ENCODE measurements at regions not wholly inside any gene's neighbourhood (a gene's known extent, or its start where the extent isn't known, plus 50 kb on each side); places are given as distances from the start of the nearest gene placed in this dataset.

GRCh38 chr12:67885375-67886169 lies 103.7 kb upstream of the IFNG-AS1 start:
- 60% methylated on average over 7 of the region's 7 CpGs for WGBS (ENCODE audit: low lambda C conversion rate, missing lambda C conversion rate)
- no peak overlapping the region for H3K27ac ChIP-seq

DNA sequence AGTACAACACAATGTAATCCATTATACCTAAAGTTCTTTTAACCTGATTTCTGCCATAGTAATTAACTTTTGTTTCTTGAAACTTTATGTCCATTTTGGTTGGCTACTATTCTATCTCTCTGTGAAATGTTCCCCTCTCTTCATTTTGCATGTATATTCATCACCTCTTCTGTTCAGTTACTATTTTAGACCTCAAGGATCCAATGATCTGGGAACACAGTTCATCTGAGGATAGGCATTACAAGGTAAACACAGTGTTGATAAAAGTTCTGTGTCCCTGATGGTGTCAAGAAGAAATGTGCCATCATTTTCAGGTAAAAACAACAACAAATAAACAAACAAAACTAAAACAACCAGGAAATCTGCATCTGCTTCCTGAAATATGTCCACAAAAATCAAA lies 102.2 kb upstream of the IFNG-AS1 start:
- Histone ChIP-seq H3K4me3 (no peak overlapping the region), H3K9me3 (ENCODE audit: low read depth) (no peaks in the 10 kb centered on the region), H3K9me2 (replicated peaks; ENCODE audit: insufficient read depth) (no peaks in the 10 kb centered on the region), H3K79me2 (no peaks in the 10 kb centered on the region), H2AFZ (no peak overlapping the region), H3K36me3 (replicated peaks; ENCODE audit: insufficient read depth, low read depth) (no peaks in the 10 kb centered on the region), H3K4me2 (no peak overlapping the region), H3K4me1 (ENCODE audit: insufficient read depth) (no peaks in the 10 kb centered on the region), H3K27me3 (no peaks in the 10 kb centered on the region), H4K20me1 (ENCODE audit: insufficient read depth, poor library complexity, severe bottlenecking) (no peaks in the 10 kb centered on the region), H3K27ac (no peak overlapping the region)
- TF ChIP-seq EZH2 (IDR thresholded peaks at IDR 0.05; ENCODE audit: borderline replicate concordance) (no peak), EZH2phosphoT487 (IDR thresholded peaks at IDR 0.05; ENCODE audit: low read depth, severe bottlenecking, unreplicated experiment) (no peak)
- TF ChIP-seq, protein P1, sequence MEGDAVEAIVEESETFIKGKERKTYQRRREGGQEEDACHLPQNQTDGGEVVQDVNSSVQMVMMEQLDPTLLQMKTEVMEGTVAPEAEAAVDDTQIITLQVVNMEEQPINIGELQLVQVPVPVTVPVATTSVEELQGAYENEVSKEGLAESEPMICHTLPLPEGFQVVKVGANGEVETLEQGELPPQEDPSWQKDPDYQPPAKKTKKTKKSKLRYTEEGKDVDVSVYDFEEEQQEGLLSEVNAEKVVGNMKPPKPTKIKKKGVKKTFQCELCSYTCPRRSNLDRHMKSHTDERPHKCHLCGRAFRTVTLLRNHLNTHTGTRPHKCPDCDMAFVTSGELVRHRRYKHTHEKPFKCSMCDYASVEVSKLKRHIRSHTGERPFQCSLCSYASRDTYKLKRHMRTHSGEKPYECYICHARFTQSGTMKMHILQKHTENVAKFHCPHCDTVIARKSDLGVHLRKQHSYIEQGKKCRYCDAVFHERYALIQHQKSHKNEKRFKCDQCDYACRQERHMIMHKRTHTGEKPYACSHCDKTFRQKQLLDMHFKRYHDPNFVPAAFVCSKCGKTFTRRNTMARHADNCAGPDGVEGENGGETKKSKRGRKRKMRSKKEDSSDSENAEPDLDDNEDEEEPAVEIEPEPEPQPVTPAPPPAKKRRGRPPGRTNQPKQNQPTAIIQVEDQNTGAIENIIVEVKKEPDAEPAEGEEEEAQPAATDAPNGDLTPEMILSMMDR (IDR thresholded peaks at IDR 0.05; ENCODE audit: poor library complexity), result no peak
- no peak for DNase-seq (ENCODE audit: low spot score)

More at GRCh38 chr12:67885375-67886169, 103.7 kb upstream of the IFNG-AS1 start:
- Histone ChIP-seq H3K4me3 (no peak overlapping the region), H3K36me3 (replicated peaks; ENCODE audit: insufficient read depth, low read depth) (no peaks in the 10 kb centered on the region), H2AFZ (no peak overlapping the region), H4K20me1 (ENCODE audit: insufficient read depth, poor library complexity, severe bottlenecking) (no peaks in the 10 kb centered on the region), H3K79me2 (no peaks in the 10 kb centered on the region), H3K4me1 (ENCODE audit: insufficient read depth) (no peaks in the 10 kb centered on the region), H3K9me2 (replicated peaks; ENCODE audit: insufficient read depth) (no peaks in the 10 kb centered on the region), H3K27me3 (no peaks in the 10 kb centered on the region), H3K9me3 (ENCODE audit: low read depth) (no peaks in the 10 kb centered on the region), H3K4me2 (no peak overlapping the region)
- DNase-seq (ENCODE audit: low spot score), result no peak
- TF ChIP-seq EZH2 (IDR thresholded peaks at IDR 0.05; ENCODE audit: borderline replicate concordance) (no peak), EZH2phosphoT487 (IDR thresholded peaks at IDR 0.05; ENCODE audit: low read depth, severe bottlenecking, unreplicated experiment) (no peak)
- TF ChIP-seq, protein P1 (IDR thresholded peaks at IDR 0.05; ENCODE audit: poor library complexity), result no peak

DNA sequence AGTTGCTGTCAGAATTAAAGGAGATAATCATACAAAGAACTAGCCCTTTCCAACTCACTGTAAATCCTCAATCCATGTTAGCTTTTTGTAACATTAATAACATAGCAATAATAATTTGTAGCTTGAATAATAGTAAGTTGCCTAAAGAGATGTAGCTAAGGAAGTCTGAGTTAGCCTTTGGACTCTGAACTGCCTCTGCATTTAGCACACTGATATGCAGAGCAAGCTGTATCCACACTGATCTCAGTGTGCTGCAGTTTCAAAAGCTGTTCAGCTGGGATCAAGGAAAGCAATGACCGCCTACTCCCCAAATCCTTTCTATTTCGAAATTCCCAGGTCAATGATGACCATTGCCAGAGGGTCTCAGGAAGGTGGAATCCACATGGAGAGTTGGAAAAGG lies 99.3 kb upstream of the IFNG-AS1 start:
- H3K9me2 ChIP-seq (replicated peaks; ENCODE audit: insufficient read depth), result no peaks in the 10 kb centered on the region
- WGBS (ENCODE audit: low lambda C conversion rate, missing lambda C conversion rate), result 63% methylated on average over 2 of the region's 2 CpGs
- no peaks in the 10 kb centered on the region for H3K79me2 ChIP-seq
- H3K4me3 ChIP-seq, result no peak overlapping the region
- H3K27ac ChIP-seq, result no peak overlapping the region
- H2AFZ ChIP-seq, result no peak overlapping the region
- H3K27me3 ChIP-seq, result peaks cover 3% of the 10 kb centered on the region
- no peaks in the 10 kb centered on the region for H3K9me3 ChIP-seq (ENCODE audit: low read depth)
- peak; percentile 39 for DNase-seq (ENCODE audit: low spot score)
- H3K4me1 ChIP-seq (ENCODE audit: insufficient read depth), result no peaks in the 10 kb centered on the region
- H3K4me2 ChIP-seq, result no peak overlapping the region
- H4K20me1 ChIP-seq (ENCODE audit: insufficient read depth, poor library complexity, severe bottlenecking), result no peaks in the 10 kb centered on the region
- TF ChIP-seq EZH2phosphoT487 (IDR thresholded peaks at IDR 0.05; ENCODE audit: low read depth, severe bottlenecking, unreplicated experiment) (no peak), EZH2 (IDR thresholded peaks at IDR 0.05; ENCODE audit: borderline replicate concordance) (no peak)
- TF ChIP-seq, protein P1 (IDR thresholded peaks at IDR 0.05; ENCODE audit: poor library complexity), result no peak
- H3K36me3 ChIP-seq (replicated peaks; ENCODE audit: insufficient read depth, low read depth), result no peaks in the 10 kb centered on the region

Measured in hepatocyte (in vitro differentiated cells).